Activated T-cell treated with anti-CD3 and anti-CD28 coated beads, Interleukin-2, amount 50 U/mL, for 72 hours (primary cell): ENCODE measurements at regions not wholly inside any gene's neighbourhood (a gene's known extent, or its start where the extent isn't known, plus 50 kb on each side); places are given as distances from the start of the nearest gene placed in this dataset.

Source experiments
- ATAC-seq, 2 donors: fragments of 150-1000 bp; cut with Tn5 transposase; replicated peaks in 1 of 2; 2 replicates each; pipeline ENCODE4 v1.10.0; 2021; ENCODE audit warnings: moderate library complexity in 2 of 2, mild to moderate bottlenecking in 1 of 2
- DNase-seq, 2 donors: peaks; one replicate each; pipeline ENCODE4 v3.0.0; 2021 to 2022; ENCODE audit warnings: mixed read lengths in 1 of 2
- H3K27ac Mint-ChIP-seq: one replicate; pipeline ENCODE4 v1.8.0; 2022; ENCODE audit warnings: mild to moderate bottlenecking, moderate library complexity, mixed read lengths
- H3K27me3 Mint-ChIP-seq: one replicate; pipeline ENCODE4 v1.8.0; 2022; ENCODE audit warnings: low read depth, mixed read lengths
- H3K36me3 Mint-ChIP-seq, 2 donors: one replicate each; pipeline ENCODE4 v1.8.0; 2022; ENCODE audit warnings: mixed read lengths in 2 of 2, mild to moderate bottlenecking in 1 of 2; ENCODE audit not compliant: insufficient read depth in 2 of 2
- H3K4me1 Mint-ChIP-seq: one replicate; pipeline ENCODE4 v1.8.0; 2022; ENCODE audit warnings: low read depth, mixed read lengths
- H3K4me3 Mint-ChIP-seq, 2 donors: one replicate each; pipeline ENCODE4 v1.8.0; 2022; ENCODE audit warnings: mild to moderate bottlenecking in 2 of 2, mixed read lengths in 2 of 2, moderate library complexity in 2 of 2
- H3K9me3 Mint-ChIP-seq, 2 donors: one replicate each; pipeline ENCODE4 v1.8.0; 2022; ENCODE audit warnings: mixed read lengths in 2 of 2

DNA sequence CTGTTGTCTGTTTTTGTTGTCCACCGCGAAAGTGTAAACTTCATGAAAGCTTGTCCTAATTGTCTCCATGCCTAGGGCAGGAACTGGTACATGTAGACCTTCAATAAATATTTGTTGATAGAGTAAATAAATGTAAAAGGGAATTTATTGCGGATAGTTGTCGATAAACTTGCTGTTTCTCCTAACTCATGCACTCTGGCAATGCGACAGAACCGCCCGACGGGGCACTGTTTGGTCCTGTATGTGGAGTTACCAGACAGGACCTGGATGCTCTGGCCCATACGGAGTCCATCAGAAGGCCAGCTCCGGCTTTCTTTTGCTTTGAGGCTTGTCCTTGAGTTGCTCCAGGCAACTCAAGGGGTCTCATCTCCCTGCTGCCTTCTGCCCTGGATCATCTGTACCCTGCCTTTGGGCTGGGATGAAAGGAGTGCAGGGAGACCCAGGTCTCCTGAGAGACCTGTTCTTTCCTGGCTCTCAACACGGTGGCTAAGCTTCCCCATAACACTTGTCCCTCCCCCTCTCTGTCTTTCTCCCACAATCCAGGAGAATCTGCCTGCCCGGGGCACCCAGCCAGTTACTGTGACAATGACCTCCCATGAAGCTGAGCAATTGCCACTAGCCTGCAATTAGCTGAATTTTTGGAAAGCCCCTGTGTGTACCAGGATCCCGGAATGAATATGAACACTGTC, 149.5 kb upstream of the PTCH1 start:
- no peak overlapping the region for H3K27ac Mint-ChIP-seq
- no peaks in the 10 kb centered on the region for H3K36me3 Mint-ChIP-seq
- H3K4me3 Mint-ChIP-seq = no peak overlapping the region
- no peak for DNase-seq
- H3K9me3 Mint-ChIP-seq = no peaks in the 10 kb centered on the region
- peaks cover 38% of the 10 kb centered on the region for H3K27me3 Mint-ChIP-seq
- no peak for ATAC-seq
- no peaks in the 10 kb centered on the region for H3K4me1 Mint-ChIP-seq

DNA sequence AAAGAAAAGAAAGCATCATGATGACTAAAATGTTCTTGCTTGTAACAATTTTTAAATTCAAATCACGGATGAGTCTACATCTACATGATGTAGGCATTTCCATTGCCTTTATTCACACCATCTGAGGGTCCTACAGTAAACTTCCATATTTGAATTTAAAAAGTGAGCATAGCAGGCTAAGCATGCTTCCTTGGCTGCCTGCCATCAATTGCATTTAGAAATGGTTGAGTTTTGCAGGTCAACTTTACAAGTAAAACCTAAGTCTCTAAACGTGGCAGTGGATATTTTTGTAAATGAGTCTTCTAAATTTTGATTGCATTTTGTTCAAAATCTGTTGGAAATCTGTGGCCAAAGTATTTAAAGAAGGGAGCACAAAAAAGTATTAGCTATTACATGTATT, 136.5 kb upstream of the PTCH1 start:
- DNase-seq = no peak
- Mint-ChIP-seq H3K4me1 (peaks cover 3% of the 10 kb centered on the region), H3K36me3 (no peaks in the 10 kb centered on the region), H3K27me3 (peaks cover 5% of the 10 kb centered on the region), H3K27ac (no peak overlapping the region), H3K9me3 (peaks cover 0 to 3% of the 10 kb centered on the region in 2 donors), H3K4me3 (no peak overlapping the region)
- no peak for ATAC-seq

DNA sequence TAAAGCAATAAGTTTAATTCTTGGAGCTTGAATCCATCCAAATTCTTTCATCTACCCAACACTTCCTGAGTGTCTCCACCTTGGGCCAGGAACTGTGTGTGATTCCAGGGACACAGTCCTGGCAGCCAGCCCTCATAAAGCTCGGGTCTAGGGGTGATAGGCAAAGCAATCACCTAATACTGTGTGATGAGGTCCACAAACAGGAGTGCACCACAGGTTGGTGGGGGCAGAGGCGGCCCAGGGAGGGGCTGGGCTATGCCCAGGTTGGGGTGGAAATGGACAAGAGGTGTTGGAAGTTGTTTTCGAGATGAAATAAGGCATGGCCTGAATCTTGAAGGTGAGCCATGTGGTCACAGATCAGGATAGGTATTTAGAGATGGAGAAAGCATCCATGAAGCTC, 133.9 kb upstream of the PTCH1 start:
- Mint-ChIP-seq H3K27ac (no peak overlapping the region), H3K27me3 (peaks cover 5% of the 10 kb centered on the region), H3K4me3 (no peak overlapping the region), H3K36me3 (no peaks in the 10 kb centered on the region), H3K4me1 (peaks cover 3% of the 10 kb centered on the region), H3K9me3 (no peaks in the 10 kb centered on the region)
- DNase-seq = no peak
- ATAC-seq = no peak

DNA sequence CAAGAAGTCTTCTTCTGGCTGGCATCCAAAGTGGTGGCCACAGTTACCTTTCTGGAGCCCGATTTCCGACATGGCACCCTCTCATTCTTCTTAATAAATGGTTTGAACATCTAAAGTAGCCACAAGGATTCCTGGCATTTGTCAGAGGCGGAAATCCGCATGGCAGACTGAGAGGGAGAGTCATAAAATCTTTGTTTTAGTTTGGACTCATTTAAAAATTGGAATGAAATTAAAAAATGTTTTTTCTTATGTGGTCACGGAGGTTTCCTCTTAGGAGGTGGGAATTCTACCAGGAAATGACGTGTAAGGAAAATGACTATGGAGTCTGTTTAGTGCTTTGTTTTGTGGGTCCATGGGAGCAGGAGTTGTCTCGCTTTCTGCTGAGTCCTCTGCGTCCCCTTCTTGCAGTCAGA, 133.0 kb upstream of the PTCH1 start:
- ATAC-seq = no peak
- Mint-ChIP-seq H3K9me3 (no peaks in the 10 kb centered on the region), H3K27ac (no peak overlapping the region)

DNA sequence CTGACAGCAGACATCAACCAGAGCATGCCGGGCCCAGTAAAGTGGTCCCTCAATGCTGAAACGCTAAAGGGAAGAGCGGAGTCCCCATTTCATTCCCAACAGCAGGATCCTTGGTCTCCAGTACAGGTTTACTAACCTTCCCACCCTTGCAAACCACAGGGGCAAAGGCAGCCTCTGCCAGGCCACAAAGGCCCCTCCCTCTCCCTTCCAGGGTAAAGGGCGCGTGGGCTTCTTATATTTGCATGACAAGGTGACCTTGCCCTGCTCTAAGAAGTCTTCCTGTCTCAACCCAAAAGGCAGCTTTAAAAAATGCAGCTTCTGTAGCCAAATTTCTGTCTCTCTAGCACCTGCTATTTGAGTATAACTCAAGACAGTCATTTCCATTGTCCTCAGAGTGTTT, 131.5 kb upstream of the PTCH1 start:
- ATAC-seq (no peak), DNase-seq (no peak)
- H3K4me3 Mint-ChIP-seq = no peak overlapping the region
- H3K4me1 Mint-ChIP-seq = peaks cover 10% of the 10 kb centered on the region
- peaks cover 5% of the 10 kb centered on the region for H3K27me3 Mint-ChIP-seq
- no peak overlapping the region for H3K27ac Mint-ChIP-seq
- H3K9me3 Mint-ChIP-seq = no peaks in the 10 kb centered on the region
- no peaks in the 10 kb centered on the region for H3K36me3 Mint-ChIP-seq

More for the DNA sequence above, 133.0 kb upstream of the PTCH1 start:
- Mint-ChIP-seq H3K36me3 (no peaks in the 10 kb centered on the region), H3K4me1 (peaks cover 3% of the 10 kb centered on the region), H3K27me3 (peaks cover 5% of the 10 kb centered on the region), H3K4me3 (no peak overlapping the region)
- DNase-seq = no peak

DNA sequence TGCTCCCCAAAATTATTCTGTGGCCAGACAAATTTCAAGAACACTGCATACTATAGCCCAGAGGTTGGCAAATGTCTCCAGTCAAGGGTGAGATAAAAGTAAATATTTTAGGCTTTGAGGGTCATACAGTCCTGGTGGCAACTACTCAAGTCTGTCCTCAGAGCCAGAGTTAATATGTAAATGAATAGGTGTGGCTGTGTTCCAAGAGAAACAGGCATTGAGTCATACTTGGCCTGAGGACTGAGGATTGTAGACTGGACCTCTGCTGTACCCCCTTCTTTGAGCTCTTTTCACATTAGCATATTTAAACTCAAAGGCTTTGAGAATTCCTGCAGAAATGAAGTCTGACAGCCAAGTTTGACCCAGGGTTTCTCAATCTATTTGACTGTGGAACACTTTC, 129.2 kb upstream of the PTCH1 start:
- Mint-ChIP-seq H3K36me3 (no peaks in the 10 kb centered on the region), H3K9me3 (no peaks in the 10 kb centered on the region), H3K4me1 (peaks cover 10% of the 10 kb centered on the region), H3K4me3 (no peak overlapping the region), H3K27ac (no peak overlapping the region), H3K27me3 (peaks cover 8% of the 10 kb centered on the region)
- ATAC-seq = no peak
- DNase-seq = no peak

DNA sequence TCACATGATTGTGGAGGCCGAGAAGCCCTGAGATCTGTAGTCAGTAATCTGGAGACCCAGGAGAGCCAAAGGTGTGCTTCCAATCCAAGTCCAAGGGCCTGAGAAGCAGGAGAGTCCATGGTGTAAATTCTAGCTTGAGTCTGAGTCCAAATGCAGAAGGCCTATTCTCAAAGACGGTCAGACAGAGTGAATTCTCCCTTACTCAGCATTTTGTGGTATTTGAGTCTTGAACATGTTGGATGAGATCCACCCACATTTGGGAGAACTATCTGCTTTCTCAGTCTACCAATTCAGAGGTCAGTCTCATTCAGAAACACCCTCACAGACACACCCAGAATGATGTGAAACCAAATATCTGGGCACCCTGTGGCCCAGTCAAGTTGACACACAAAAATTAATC, 128.8 kb upstream of the PTCH1 start:
- no peak for ATAC-seq
- H3K27me3 Mint-ChIP-seq = peaks cover 10% of the 10 kb centered on the region
- no peak overlapping the region for H3K4me3 Mint-ChIP-seq

DNA sequence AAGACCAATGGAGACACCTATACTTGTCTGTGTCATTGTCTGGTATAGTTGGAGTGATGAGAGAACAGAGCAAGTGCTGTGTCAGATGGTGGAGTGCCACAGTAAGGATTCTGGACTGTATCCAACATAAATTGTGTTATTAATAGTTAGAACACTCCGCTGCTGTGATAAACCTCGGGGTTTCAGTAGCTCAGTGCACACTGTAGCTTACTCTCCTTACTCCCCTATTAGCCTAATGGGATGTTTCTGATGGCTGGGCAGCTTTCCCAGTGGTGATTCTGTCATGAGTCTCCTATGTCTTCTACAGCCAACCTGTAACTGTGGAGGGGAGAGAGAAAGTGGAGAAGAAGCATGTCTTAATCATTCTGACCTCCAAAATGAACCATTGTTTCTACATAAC, 127.6 kb upstream of the PTCH1 start:
- ATAC-seq (no peak), DNase-seq (no peak)
- no peaks in the 10 kb centered on the region for H3K36me3 Mint-ChIP-seq
- peaks cover 0 to 3% of the 10 kb centered on the region in 2 donors for H3K9me3 Mint-ChIP-seq
- peaks cover 7% of the 10 kb centered on the region for H3K4me1 Mint-ChIP-seq
- no peak overlapping the region for H3K4me3 Mint-ChIP-seq
- no peak overlapping the region for H3K27ac Mint-ChIP-seq
- peaks cover 16% of the 10 kb centered on the region for H3K27me3 Mint-ChIP-seq

More for the DNA sequence above, 128.8 kb upstream of the PTCH1 start:
- DNase-seq = no peak
- Mint-ChIP-seq H3K4me1 (peaks cover 7% of the 10 kb centered on the region), H3K36me3 (no peaks in the 10 kb centered on the region), H3K9me3 (no peaks in the 10 kb centered on the region), H3K27ac (no peak overlapping the region)

DNA sequence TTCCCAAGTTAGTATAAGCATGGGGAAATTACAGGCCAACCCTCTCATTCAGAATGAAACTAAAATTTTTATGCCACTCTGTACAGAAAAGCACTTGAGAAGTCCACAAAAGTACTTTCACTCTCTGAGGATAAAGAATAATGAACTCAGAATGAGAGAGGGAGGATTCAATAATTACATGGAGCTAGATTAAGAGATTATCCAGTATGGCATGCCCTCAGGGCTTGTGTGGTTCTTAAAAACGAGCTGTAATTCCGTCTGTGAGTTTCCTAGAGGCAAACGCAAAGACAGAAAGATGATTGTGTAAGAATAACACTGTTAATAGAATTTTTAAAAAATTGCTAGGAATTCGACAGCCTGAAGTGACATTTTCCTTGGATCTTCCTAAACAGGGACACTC, 126.8 kb upstream of the PTCH1 start:
- H3K27ac Mint-ChIP-seq = no peak overlapping the region
- DNase-seq = no peak

DNA sequence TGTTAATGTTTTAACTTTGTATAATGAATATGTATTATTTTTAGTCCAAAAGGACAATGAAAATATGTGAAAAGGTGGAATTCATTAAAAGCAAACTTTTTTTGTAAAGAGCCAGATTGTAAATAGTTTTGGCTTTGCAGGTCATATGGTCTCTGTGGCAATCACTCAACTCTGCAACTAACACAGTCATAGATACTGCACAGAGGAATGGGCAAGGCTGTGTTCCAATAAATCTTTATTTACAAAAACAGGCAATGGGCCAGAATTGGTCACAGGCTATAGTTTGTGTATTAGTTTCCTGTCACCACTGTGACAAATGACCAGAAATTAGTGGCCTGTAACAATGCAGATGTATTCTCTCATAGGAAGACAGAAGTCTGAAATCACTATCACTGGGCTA, 125.4 kb upstream of the PTCH1 start:
- H3K27ac Mint-ChIP-seq = no peak overlapping the region
- no peak overlapping the region for H3K4me3 Mint-ChIP-seq
- peaks cover 7% of the 10 kb centered on the region for H3K4me1 Mint-ChIP-seq
- DNase-seq = no peak
- H3K27me3 Mint-ChIP-seq = peaks cover 16% of the 10 kb centered on the region
- no peaks in the 10 kb centered on the region for H3K36me3 Mint-ChIP-seq
- H3K9me3 Mint-ChIP-seq = peaks cover 0 to 3% of the 10 kb centered on the region in 2 donors
- no peak for ATAC-seq

More for the DNA sequence above, 126.8 kb upstream of the PTCH1 start:
- ATAC-seq = no peak
- Mint-ChIP-seq H3K4me3 (no peak overlapping the region), H3K27me3 (peaks cover 16% of the 10 kb centered on the region), H3K4me1 (peaks cover 7% of the 10 kb centered on the region), H3K9me3 (peaks cover 0 to 3% of the 10 kb centered on the region in 2 donors), H3K36me3 (no peaks in the 10 kb centered on the region)

DNA sequence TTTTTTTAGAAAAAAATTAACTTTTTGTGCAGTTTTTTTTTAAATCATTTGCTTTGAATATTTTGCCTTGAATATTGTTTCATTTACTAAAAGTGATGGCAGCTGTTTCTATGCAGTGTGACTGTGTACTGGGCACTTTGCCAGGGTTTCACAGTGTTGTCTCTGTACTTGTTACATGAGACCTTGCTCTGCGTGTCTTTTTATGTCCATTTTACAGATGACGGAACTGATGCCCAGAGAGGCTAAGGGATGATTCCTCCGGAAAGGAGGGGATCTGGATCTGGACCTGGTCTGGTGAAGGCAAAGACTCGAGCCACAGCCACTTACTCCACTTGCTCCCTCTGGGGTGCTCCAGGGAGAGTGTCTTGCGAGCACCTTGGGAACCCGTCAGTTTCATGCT, 124.8 kb upstream of the PTCH1 start:
- Mint-ChIP-seq H3K4me1 (peaks cover 7% of the 10 kb centered on the region), H3K4me3 (no peak overlapping the region), H3K9me3 (peaks cover 0 to 3% of the 10 kb centered on the region in 2 donors), H3K27me3 (peaks cover 16% of the 10 kb centered on the region), H3K36me3 (no peaks in the 10 kb centered on the region), H3K27ac (no peak overlapping the region)
- ATAC-seq (no peak), DNase-seq (no peak)

DNA sequence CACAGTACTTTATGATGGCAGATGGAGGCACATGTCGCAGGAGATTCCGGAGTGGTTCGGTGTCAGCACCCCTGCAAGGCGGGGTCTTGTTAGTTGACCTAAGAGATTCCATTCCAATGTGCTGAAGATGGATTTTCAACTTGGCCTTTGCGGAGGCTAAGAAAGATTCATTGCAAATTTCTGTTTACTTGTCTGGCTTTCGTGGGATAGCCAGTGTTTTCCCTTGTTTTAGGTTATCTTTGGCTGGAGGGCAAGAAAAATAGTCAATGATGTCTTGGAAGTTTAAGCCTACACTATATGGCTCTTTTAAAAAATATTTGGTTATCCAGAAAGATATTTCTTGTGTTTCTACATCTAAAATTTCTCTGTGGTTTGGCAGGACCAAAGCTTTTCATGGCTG, 123.6 kb upstream of the PTCH1 start:
- H3K9me3 Mint-ChIP-seq = peaks cover 0 to 3% of the 10 kb centered on the region in 2 donors
- H3K4me1 Mint-ChIP-seq = peaks cover 7% of the 10 kb centered on the region
- H3K27me3 Mint-ChIP-seq = peaks cover 16% of the 10 kb centered on the region
- DNase-seq (no peak), ATAC-seq (no peak)
- no peak overlapping the region for H3K27ac Mint-ChIP-seq
- no peak overlapping the region for H3K4me3 Mint-ChIP-seq
- no peaks in the 10 kb centered on the region for H3K36me3 Mint-ChIP-seq

DNA sequence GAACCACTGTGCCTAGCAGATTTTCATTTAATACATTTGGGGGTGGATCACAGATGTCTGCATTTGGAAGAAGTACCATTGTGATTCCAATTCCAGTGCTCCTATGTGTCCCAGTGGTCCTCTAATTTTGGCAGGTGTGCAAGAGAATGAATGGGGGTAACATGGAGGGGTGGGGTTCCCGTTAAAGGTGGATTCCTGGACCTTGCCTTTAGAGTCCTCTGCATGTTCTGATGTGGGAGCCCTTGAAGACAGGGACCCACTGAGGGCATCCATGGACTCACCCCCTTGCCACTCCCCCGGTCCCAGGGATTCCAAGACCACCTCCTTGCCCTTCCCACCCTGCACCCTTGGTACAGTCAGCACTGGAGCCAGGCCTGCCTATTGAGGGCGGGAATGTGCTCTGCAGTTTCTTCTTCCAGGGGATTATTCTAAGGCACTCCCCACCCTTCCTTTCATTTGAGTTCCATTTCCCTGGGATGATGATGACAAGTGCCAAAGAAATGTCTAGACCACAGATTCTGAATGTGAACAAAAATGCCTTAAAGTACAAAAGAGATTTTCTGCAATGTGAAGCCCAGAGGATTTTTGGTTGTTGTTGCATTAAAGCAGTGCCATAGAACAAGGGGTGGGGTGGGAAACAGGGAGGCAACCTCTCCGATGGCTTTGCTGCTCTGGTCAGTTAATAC, 119.4 kb upstream of the PTCH1 start:
- DNase-seq = no peak
- no peaks in the 10 kb centered on the region for H3K36me3 Mint-ChIP-seq
- ATAC-seq = no peak
- H3K27me3 Mint-ChIP-seq = peaks cover 24% of the 10 kb centered on the region
- peaks cover 0 to 3% of the 10 kb centered on the region in 2 donors for H3K9me3 Mint-ChIP-seq
- no peak overlapping the region for H3K27ac Mint-ChIP-seq
- H3K4me1 Mint-ChIP-seq = no peaks in the 10 kb centered on the region
- no peak overlapping the region for H3K4me3 Mint-ChIP-seq

DNA sequence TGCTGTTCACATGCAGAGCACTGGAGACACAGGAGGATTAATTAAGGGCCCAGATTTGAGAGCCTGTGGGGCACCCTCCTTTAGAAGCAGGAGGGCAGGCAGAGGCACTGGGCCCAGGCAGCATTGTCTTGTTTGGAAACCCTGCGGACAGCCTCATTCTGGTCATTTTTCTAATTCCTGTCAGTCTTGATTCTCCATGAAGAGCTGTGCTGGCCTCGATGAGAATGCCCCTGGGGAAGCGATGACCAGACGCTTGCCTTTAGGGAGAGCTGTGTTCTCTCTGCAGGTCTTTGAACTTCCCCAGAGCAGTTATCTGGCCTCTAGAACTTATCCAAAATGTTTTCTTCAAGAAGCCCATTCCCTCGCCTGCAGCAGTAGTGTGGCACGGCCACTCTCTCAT, 117.8 kb upstream of the PTCH1 start:
- DNase-seq (no peak), ATAC-seq (no peak)
- no peaks in the 10 kb centered on the region for H3K4me1 Mint-ChIP-seq
- H3K4me3 Mint-ChIP-seq = no peak overlapping the region
- no peaks in the 10 kb centered on the region for H3K36me3 Mint-ChIP-seq
- H3K9me3 Mint-ChIP-seq = no peaks in the 10 kb centered on the region
- peaks cover 10% of the 10 kb centered on the region for H3K27me3 Mint-ChIP-seq
- H3K27ac Mint-ChIP-seq = no peak overlapping the region
